Mesodermal cell (in vitro differentiated cells): ENCODE measurements at regions not wholly inside any gene's neighbourhood (a gene's known extent, or its start where the extent isn't known, plus 50 kb on each side); places are given as distances from the start of the nearest gene placed in this dataset.

ENCODE experiments used
- H3K27ac ChIP-seq: 2 replicates; pipeline ENCODE4 v1.7.0; 2013; ENCODE audit warnings: mild to moderate bottlenecking, low read depth, low read length, moderate library complexity; ENCODE audit not compliant: severe bottlenecking
- H3K36me3 ChIP-seq: 2 replicates; pipeline ENCODE4 v1.7.1; 2013; ENCODE audit warnings: mild to moderate bottlenecking, low read length, moderate library complexity; ENCODE audit not compliant: control insufficient read depth, insufficient read depth
- H3K4me1 ChIP-seq: one replicate; pipeline ENCODE4 v1.7.1; 2013; ENCODE audit warnings: mild to moderate bottlenecking, low read length; ENCODE audit not compliant: insufficient read depth, control insufficient read depth, poor library complexity, severe bottlenecking
- H3K4me3 ChIP-seq: 2 replicates; pipeline ENCODE4 v1.7.0; 2013; ENCODE audit warnings: low read length, control low read depth, mild to moderate bottlenecking; ENCODE audit not compliant: insufficient read depth, poor library complexity, severe bottlenecking; ENCODE audit errors: extremely low read depth
- H3K9me3 ChIP-seq: 2 replicates; pipeline ENCODE4 v1.7.1; 2013; ENCODE audit warnings: mild to moderate bottlenecking, low read length, moderate library complexity; ENCODE audit not compliant: control insufficient read depth
- whole genome bisulfite sequencing, 2 experiments: methylation state at CpG; one replicate each; pipeline ENCODE4 v1.1.5; 2013; ENCODE audit warnings: missing lambda C conversion rate in 2 of 2; ENCODE audit not compliant: insufficient coverage in 2 of 2; 5-methylcytosine and 5-hydroxymethylcytosine counted together

DNA sequence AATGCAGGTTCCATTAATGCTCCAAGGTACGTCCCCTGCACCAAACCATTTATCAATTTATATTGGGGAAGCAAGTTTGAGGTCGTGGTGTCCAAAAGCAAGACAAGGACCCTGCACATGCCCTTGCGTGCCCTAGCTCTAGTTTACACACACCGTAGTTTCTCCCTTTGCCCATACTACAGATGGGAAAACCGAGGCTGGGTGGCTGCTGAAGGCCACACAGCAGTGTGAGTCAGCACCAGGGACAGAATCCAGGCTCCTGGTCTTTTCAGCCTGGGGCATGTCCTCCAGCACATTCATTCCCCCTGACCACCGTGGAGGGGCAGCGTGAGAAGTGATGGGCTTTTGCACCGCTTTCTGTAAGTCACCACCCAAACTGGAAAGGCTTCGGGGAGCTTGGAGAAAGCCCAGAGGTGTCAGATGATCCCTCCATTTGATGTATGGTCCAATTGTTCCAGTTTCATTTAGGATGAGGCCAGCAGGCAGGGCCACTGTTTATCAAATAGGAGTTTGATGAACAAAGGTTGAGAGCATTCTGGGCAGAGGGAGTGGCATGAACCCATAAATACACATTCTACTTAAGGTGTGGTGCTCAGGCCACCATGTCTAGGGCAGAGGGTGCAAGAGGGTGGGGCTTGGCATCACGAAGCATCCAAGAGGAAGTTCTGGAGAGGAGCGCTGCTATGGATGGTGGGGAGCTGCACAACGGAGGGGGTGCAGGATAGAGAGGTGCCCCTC, 274.1 kb downstream of the HAUS1 start:
- 84 to 86% methylated on average over 9 to 10 of the region's 12 CpGs for WGBS, 2 experiments
- Histone ChIP-seq H3K36me3 (no peaks in the 10 kb centered on the region), H3K4me1 (no peaks in the 10 kb centered on the region), H3K27ac (no peak overlapping the region), H3K9me3 (no peaks in the 10 kb centered on the region), H3K4me3 (no peak overlapping the region)

DNA sequence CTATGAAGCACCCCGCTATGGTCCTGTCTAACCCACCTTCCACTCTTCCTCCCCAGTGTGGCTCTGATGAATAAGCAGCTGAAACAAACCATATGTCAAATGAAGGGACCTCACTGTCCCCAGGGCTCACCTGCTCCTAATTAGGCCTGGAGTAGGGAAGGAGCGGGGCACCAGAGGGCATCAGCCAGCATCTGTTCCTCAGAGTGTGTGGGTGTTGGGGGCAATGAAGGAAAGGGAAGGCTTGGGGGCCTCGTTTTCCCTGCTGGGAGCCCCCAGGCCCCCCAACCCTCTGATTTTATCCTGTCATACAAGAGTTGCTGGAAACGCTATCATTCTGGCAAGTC, 274.7 kb downstream of the HAUS1 start:
- WGBS, 2 experiments: 100% methylated on average over 2 of the region's 4 CpGs
- Histone ChIP-seq H3K4me3 (no peak overlapping the region), H3K9me3 (no peaks in the 10 kb centered on the region), H3K27ac (no peak overlapping the region), H3K36me3 (no peaks in the 10 kb centered on the region), H3K4me1 (no peaks in the 10 kb centered on the region)

DNA sequence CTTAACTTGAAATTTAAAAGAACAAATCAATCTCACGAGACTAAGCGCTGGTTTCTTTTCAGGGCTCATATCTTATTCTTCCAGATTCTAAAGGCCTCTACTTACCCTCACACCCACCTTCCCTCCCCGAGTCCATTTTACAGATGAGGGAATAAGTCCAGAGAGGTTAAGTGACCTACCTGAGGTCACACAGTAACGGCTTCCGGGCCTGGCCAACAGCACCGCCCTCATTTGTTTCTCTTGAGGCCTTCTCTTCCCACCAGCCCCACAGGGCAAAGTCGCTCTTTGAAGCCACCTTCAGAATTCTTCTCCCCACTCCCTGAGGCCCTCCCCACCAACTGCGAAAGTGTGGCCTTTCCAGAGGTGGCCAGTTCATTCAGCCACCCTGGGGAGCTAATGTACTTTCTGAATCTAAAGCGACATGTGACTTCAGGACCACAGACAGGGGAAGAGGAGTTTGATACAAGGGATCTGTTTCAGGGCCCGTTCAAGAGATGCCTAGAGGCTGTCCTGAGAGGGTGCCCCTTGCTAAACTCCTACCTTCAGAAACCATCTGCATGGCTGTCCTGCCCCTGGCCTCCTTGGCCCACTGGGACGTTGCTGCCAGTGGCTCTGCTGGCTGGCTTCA, 275.3 kb downstream of the HAUS1 start:
- Histone ChIP-seq H3K9me3 (no peaks in the 10 kb centered on the region), H3K36me3 (no peaks in the 10 kb centered on the region), H3K4me1 (no peaks in the 10 kb centered on the region), H3K4me3 (no peak overlapping the region), H3K27ac (no peak overlapping the region)
- WGBS, 2 experiments: 70 to 84% methylated on average over 6 to 7 of the region's 11 CpGs

DNA sequence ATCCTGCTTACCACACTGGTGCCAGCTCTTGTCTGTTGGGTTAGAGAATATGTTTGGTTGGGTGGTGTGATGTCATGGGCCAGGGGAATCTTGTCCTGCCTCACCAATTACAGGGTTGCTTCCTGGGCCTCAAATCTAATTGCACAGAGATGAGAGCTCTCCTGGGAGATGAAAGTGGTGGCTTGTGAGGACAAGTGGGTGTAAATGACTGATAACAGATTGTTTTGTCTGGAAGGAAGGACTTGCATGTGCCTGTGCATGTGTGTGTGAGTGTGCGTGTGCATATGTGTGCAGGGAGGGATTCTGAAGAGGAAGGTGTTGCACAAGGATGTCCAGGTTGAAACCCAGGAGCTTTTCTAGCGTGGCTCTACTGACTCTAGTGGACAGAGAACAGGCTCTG, 271.9 kb downstream of the LOXHD1 start:
- Histone ChIP-seq H3K9me3 (no peaks in the 10 kb centered on the region), H3K4me3 (no peak overlapping the region), H3K4me1 (no peaks in the 10 kb centered on the region), H3K36me3 (no peaks in the 10 kb centered on the region), H3K27ac (no peak overlapping the region)
- 72 to 100% methylated on average over 2 of the region's 2 CpGs for WGBS, 2 experiments

DNA sequence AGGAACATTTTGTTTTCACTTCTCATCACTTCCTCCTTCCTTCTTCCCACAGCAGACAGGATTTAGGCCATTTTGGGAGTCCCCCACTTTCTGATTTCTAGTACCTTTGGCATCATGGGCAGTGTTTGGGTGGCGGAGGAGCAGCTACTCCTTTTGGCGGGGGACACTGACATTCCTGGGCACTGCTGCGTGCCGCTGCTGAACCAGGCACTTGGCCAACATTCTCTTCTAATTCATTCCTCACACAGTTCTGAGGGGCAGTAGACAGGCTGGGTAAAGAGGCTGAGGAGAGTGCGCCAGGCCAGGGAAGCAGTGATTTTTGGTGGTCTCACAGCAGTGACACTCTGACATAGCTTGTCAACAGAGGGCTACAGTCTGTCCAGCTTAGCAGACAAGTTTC, 270.2 kb downstream of the LOXHD1 start:
- H3K4me1 ChIP-seq: no peaks in the 10 kb centered on the region
- H3K4me3 ChIP-seq: no peak overlapping the region
- no peaks in the 10 kb centered on the region for H3K36me3 ChIP-seq
- H3K9me3 ChIP-seq: no peaks in the 10 kb centered on the region
- no peak overlapping the region for H3K27ac ChIP-seq
- 94 to 100% methylated on average over 3 of the region's 5 CpGs for WGBS, 2 experiments

DNA sequence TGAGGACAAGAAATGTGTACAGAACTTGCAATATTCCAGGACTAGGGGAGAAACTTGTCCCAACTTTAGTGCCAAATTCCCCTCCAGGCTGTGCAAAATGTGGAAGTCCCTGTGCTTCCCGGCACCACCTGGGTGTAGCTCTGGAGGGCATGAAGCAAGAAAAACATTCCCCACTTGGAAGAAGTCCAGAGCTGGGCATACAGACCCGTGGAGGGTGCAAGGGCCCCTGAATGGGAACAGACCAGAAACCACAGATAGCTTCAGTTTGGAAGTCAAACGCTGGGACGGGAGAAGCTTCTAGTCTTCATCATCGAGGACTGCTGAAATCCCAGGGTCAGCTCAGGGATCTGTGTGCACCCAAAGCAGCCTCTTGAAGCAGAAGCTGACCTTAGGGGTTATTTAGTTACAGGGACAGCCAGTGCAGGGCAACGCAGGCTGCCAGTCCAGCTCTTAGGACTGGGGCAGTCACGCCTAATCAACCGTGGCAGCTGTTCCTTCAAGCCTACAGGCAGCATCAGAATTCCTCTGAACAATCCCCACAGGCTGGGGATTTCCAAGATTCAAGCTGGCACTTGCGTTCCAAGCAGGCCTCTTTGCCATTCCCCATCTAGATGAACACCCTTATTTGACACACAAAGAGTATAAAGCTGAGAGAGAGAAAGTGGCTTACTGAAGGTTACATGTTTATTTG, 269.4 kb downstream of the LOXHD1 start:
- H3K36me3 ChIP-seq: no peaks in the 10 kb centered on the region
- no peak overlapping the region for H3K27ac ChIP-seq
- no peaks in the 10 kb centered on the region for H3K9me3 ChIP-seq
- WGBS, 2 experiments: 83 to 85% methylated on average over 7 of the region's 9 CpGs
- H3K4me3 ChIP-seq: no peak overlapping the region
- peaks cover under 1% of the 10 kb centered on the region for H3K4me1 ChIP-seq

DNA sequence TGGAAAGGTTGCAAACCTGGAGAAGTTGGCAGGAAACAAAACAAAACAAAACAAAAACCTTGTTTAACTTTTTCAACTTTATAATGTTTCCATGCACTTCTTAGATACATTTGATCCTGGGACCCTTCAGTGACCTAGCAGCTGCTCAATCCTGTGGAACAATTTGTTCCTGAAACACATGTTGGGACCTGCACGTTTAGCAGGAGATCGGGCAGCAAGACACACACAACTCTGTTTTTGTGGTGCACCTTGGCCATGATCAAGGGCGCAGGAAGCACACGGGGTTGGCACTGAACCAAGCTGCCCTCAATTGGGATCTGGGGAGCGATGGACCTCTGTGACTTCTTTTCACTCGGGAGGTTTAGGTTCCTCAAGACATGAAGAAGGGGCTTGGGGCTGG, 268.7 kb downstream of the LOXHD1 start:
- Histone ChIP-seq H3K36me3 (no peaks in the 10 kb centered on the region), H3K9me3 (no peaks in the 10 kb centered on the region), H3K4me3 (no peak overlapping the region), H3K27ac (no peak overlapping the region), H3K4me1 (peaks cover 7% of the 10 kb centered on the region)
- 93 to 94% methylated on average over 6 of the region's 6 CpGs for WGBS, 2 experiments

DNA sequence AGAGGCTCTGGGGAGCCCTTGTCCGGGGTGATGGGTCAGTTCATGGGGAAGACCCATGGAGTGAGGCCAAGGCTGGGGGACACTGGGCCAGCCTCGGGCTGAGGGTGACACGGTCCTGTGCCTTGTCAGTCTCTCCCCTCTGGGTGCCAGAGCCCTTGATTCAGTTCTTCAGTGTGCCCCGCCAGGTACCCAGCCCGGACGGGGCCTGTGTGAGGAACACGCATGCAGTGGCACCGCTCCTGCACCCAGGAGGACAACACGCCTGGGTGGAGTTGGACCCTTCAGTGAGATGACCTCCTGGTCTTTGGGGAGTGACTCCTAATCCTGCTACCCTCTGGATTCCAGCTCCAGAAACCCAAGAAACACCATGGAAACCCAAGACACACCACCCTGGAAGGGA, 264.4 kb downstream of the LOXHD1 start:
- H3K4me1 ChIP-seq: peaks cover 7% of the 10 kb centered on the region
- WGBS, 2 experiments: 98 to 99% methylated on average over 9 of the region's 9 CpGs
- no peaks in the 10 kb centered on the region for H3K9me3 ChIP-seq
- no peaks in the 10 kb centered on the region for H3K36me3 ChIP-seq
- no peak overlapping the region for H3K4me3 ChIP-seq
- H3K27ac ChIP-seq: no peak overlapping the region

DNA sequence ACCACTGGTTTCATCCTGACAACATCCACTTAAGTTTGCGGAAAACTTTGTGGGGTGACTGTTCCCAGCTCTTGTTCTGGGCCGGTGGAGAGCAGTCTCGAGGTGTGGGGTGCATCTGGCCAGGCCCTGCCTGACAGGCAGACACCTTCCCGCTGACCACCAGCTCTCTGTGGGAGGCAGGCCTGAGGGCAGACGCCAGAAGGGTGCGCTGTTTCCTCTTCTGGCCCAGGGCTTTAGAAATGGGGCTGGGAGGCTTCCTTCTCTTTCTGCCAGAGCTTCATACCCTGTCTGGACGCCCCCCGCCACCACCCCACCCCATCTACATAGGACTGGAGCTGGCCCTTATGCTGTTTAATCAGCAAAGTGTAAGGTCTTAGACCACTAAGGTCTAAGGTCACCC, 263.8 kb downstream of the LOXHD1 start:
- Histone ChIP-seq H3K4me1 (peaks cover 7% of the 10 kb centered on the region), H3K36me3 (no peaks in the 10 kb centered on the region), H3K4me3 (no peak overlapping the region), H3K9me3 (no peaks in the 10 kb centered on the region), H3K27ac (peak overlapping the region; percentile 29)
- 49 to 50% methylated on average over 6 to 8 of the region's 8 CpGs for WGBS, 2 experiments

DNA sequence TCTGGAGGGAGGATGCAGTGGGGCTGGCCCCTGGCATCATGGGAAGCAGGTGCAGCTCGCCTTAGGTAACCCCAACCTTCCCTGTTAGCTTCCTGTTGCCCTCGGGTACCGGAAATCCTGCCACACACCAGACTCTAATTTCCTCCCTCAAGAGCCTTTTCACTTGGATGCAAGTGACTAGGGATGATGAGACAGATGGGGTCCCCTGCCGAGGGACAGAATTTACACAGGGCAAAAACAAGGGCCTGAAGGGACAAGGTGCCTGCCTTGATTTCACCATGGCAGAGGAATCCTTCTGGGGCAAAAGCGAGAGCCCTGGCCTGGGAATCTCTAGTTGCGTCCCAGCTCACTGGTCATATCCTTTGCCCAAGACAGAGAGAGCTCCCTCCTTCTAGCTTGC, 263.1 kb downstream of the LOXHD1 start:
- H3K27ac ChIP-seq: no peak overlapping the region

DNA sequence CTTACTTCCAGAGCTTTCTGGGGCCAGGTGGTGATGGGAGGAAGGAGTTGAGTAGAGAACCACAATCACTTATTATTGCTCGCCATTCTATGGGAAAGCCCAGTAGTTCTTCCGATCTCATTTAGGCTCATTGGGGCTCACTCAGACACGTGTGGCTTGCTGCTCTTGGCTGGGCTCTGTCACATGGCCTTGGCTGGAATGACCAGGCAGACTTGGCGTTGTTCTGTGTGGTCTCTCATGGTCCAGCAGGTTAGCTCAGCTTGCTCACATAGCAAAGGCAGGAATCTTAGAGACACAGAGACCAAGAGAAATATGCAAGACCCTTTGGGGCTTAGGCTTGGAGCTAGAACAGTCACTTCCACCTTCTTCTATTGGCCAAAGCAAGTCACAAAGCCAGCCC, 261.2 kb downstream of the LOXHD1 start:
- Histone ChIP-seq H3K27ac (no peak overlapping the region), H3K4me1 (peaks cover 7% of the 10 kb centered on the region), H3K9me3 (no peaks in the 10 kb centered on the region), H3K36me3 (no peaks in the 10 kb centered on the region), H3K4me3 (no peak overlapping the region)
- 90 to 95% methylated on average over 4 of the region's 4 CpGs for WGBS, 2 experiments

More for the DNA sequence above, 263.1 kb downstream of the LOXHD1 start:
- H3K4me1 ChIP-seq: peaks cover 7% of the 10 kb centered on the region
- H3K36me3 ChIP-seq: no peaks in the 10 kb centered on the region
- 75 to 97% methylated on average over 3 of the region's 6 CpGs for WGBS, 2 experiments
- H3K9me3 ChIP-seq: no peaks in the 10 kb centered on the region
- H3K4me3 ChIP-seq: no peak overlapping the region
